ENCODE measurements at regions not wholly inside any gene's neighbourhood (a gene's known extent, or its start where the extent isn't known, plus 50 kb on each side); places are given as distances from the start of the nearest gene placed in this dataset.
"Not testable (repeated sequence)": the region's sequence is repeated elsewhere in the genome, so short reads cannot be mapped to it uniquely, and the experiment has no call there.

- no peak for FAIRE-seq
Measured at GRCh38 chr9:29289365-29289764, 1716.1 kb upstream of the C9orf72 start.

- no peak for FAIRE-seq
Measured at GRCh38 chr9:29290516-29290915, 1717.2 kb upstream of the C9orf72 start.

GRCh38 chr9:29297592-29297991, 1724.3 kb upstream of the C9orf72 start:
- FAIRE-seq, result no peak

- no peak for FAIRE-seq
Measured at GRCh38 chr9:29311221-29311620, 1737.9 kb upstream of the C9orf72 start.

- no peak for FAIRE-seq
Measured at GRCh38 chr9:29312327-29312726, 1739.0 kb upstream of the C9orf72 start.

GRCh38 chr9:29319736-29320513, 1746.6 kb upstream of the C9orf72 start:
- no peak for FAIRE-seq

- no peak for FAIRE-seq
Measured at GRCh38 chr9:29322240-29322639, 1749.0 kb upstream of the C9orf72 start.

- no peak for FAIRE-seq
Measured at GRCh38 chr9:29325894-29326293, 1752.6 kb upstream of the C9orf72 start.

GRCh38 chr9:29332789-29333188, 1759.5 kb upstream of the C9orf72 start:
- no peak for FAIRE-seq

GRCh38 chr9:29336281-29336680, 1763.0 kb upstream of the C9orf72 start:
- no peak for FAIRE-seq

GRCh38 chr9:29339387-29339786, 1766.1 kb upstream of the C9orf72 start:
- no peak for FAIRE-seq

- peak; percentile 100 for FAIRE-seq
Measured at GRCh38 chr9:29348999-29349398, 1775.7 kb upstream of the C9orf72 start.

- FAIRE-seq, result peak; percentile 89
Measured at GRCh38 chr9:29389421-29389820, 1816.1 kb upstream of the C9orf72 start.

- FAIRE-seq, result no peak
Measured at GRCh38 chr9:29390859-29391258, 1817.6 kb upstream of the C9orf72 start.

GRCh38 chr9:29393064-29393463, 1819.8 kb upstream of the C9orf72 start:
- FAIRE-seq, result no peak

- FAIRE-seq, result no peak
Measured at GRCh38 chr9:29394855-29395254, 1821.6 kb upstream of the C9orf72 start.

- FAIRE-seq, result no peak
Measured at GRCh38 chr9:29397148-29397547, 1823.9 kb upstream of the C9orf72 start.

GRCh38 chr9:29416204-29416603, 1842.9 kb upstream of the C9orf72 start:
- FAIRE-seq, result no peak

GRCh38 chr9:29422438-29422837, 1849.2 kb upstream of the C9orf72 start:
- FAIRE-seq, result no peak

GRCh38 chr9:29432191-29432590, 1858.9 kb upstream of the C9orf72 start:
- no peak for FAIRE-seq

- FAIRE-seq, result not testable (repeated sequence)
Measured at GRCh38 chr9:29432656-29433055, 1859.4 kb upstream of the C9orf72 start.

GRCh38 chr9:29435368-29435767, 1862.1 kb upstream of the C9orf72 start:
- no peak for FAIRE-seq

- no peak for FAIRE-seq
Measured at GRCh38 chr9:29437526-29437925, 1864.2 kb upstream of the C9orf72 start.

- FAIRE-seq, result no peak
Measured at GRCh38 chr9:29439961-29440360, 1866.7 kb upstream of the C9orf72 start.

- FAIRE-seq, result no peak
Measured at GRCh38 chr9:29440449-29440848, 1867.2 kb upstream of the C9orf72 start.
